ENCODE measurements at regions not wholly inside any gene's neighbourhood (a gene's known extent, or its start where the extent isn't known, plus 50 kb on each side); places are given as distances from the start of the nearest gene placed in this dataset.

- no peak for FAIRE-seq
These were observed 172.7 kb downstream of the KLF5 start for GRCh38 chr13:73231471-73231870.

- no peak for FAIRE-seq
These were observed 171.9 kb downstream of the KLF5 start for GRCh38 chr13:73230716-73231115.

GRCh38 chr13:73228546-73228945 is 169.7 kb downstream of the KLF5 start:
- FAIRE-seq, result no peak

GRCh38 chr13:73225990-73226389 is 167.2 kb downstream of the KLF5 start:
- no peak for FAIRE-seq

GRCh38 chr13:73224703-73225102 is 165.9 kb downstream of the KLF5 start:
- FAIRE-seq, result no peak

- no peak for FAIRE-seq
These were observed 164.6 kb downstream of the KLF5 start for GRCh38 chr13:73223372-73223781.

GRCh38 chr13:73222627-73223305 is 164.0 kb downstream of the KLF5 start:
- FAIRE-seq, result no peak

GRCh38 chr13:73220966-73221720 is 162.3 kb downstream of the KLF5 start:
- no peak for FAIRE-seq

- FAIRE-seq, result no peak
These were observed 159.4 kb downstream of the KLF5 start for GRCh38 chr13:73218181-73218580.

GRCh38 chr13:73216381-73216831 is 157.6 kb downstream of the KLF5 start:
- no peak for FAIRE-seq

- no peak for FAIRE-seq
These were observed 157.0 kb downstream of the KLF5 start for GRCh38 chr13:73215823-73216222.

- no peak for FAIRE-seq
These were observed 153.7 kb downstream of the KLF5 start for GRCh38 chr13:73212482-73212881.

GRCh38 chr13:73210218-73210883 is 151.5 kb downstream of the KLF5 start:
- FAIRE-seq, result no peak

- no peak for FAIRE-seq
These were observed 146.1 kb downstream of the KLF5 start for GRCh38 chr13:73204952-73205351.

GRCh38 chr13:73201626-73202025 is 142.8 kb downstream of the KLF5 start:
- FAIRE-seq, result no peak

- FAIRE-seq, result no peak
These were observed 140.2 kb downstream of the KLF5 start for GRCh38 chr13:73198991-73199411.

GRCh38 chr13:73195091-73195490 is 136.3 kb downstream of the KLF5 start:
- peak; percentile 61 for FAIRE-seq

- no peak for FAIRE-seq
These were observed 135.5 kb downstream of the KLF5 start for GRCh38 chr13:73194310-73194709.

GRCh38 chr13:73193554-73193953 is 134.7 kb downstream of the KLF5 start:
- FAIRE-seq, result no peak

GRCh38 chr13:73190477-73190876 is 131.7 kb downstream of the KLF5 start:
- FAIRE-seq, result no peak

GRCh38 chr13:73189776-73190175 is 131.0 kb downstream of the KLF5 start:
- FAIRE-seq, result no peak

GRCh38 chr13:73189362-73189761 is 130.6 kb downstream of the KLF5 start:
- no peak for FAIRE-seq

- no peak for FAIRE-seq
These were observed 128.3 kb downstream of the KLF5 start for GRCh38 chr13:73187106-73187505.
